ENCODE measurements at regions not wholly inside any gene's neighbourhood (a gene's known extent, or its start where the extent isn't known, plus 50 kb on each side); places are given as distances from the start of the nearest gene placed in this dataset.
"Not testable (repeated sequence)": the region's sequence is repeated elsewhere in the genome, so short reads cannot be mapped to it uniquely, and the experiment has no call there.

GRCh38 chr4:94038195-94038594 is 169.5 kb upstream of the SMARCAD1 start:
- Histone ChIP-seq H3K79me2 (ENCODE audit: insufficient read depth, low read length) (no peaks in the 10 kb centered on the region), H3K36me3 (ENCODE audit: insufficient read depth, low read length) (no peaks in the 10 kb centered on the region), H3K4me1 (ENCODE audit: insufficient read depth, low read length, poor library complexity, severe bottlenecking) (no peaks in the 10 kb centered on the region), H3K9me2 (replicated peaks; ENCODE audit: low read depth, low read length) (no peaks in the 10 kb centered on the region), H3K4me2 (ENCODE audit: low read depth, low read length, poor library complexity, severe bottlenecking) (no peak overlapping the region), H3K27me3 (ENCODE audit: insufficient read depth, low read length, poor library complexity, severe bottlenecking) (no peaks in the 10 kb centered on the region), H4K20me1 (ENCODE audit: insufficient read depth, low read length, poor library complexity, severe bottlenecking) (no peaks in the 10 kb centered on the region), H3K9me3 (ENCODE audit: insufficient read depth, low read depth, low read length) (no peaks in the 10 kb centered on the region), H3K4me3 (ENCODE audit: low read length, poor library complexity, severe bottlenecking) (no peak overlapping the region), H3K9ac (ENCODE audit: low read depth, low read length, poor library complexity, severe bottlenecking) (no peak overlapping the region), H2AFZ (ENCODE audit: low read length) (no peak overlapping the region), H3F3A (ENCODE audit: low read depth) (no peaks in the 10 kb centered on the region)
- TF ChIP-seq EZH2phosphoT487 (IDR thresholded peaks at IDR 0.05; ENCODE audit: borderline replicate concordance) (no peak), CTCF (conservative IDR thresholded peaks at IDR 0.05; ENCODE audit: low read length) (no peak)

- TF ChIP-seq CTCF (conservative IDR thresholded peaks at IDR 0.05; ENCODE audit: low read length) (no peak), EZH2phosphoT487 (IDR thresholded peaks at IDR 0.05; ENCODE audit: borderline replicate concordance) (no peak)
- H3K4me3 ChIP-seq (ENCODE audit: low read length, poor library complexity, severe bottlenecking): no peak overlapping the region
- no peak overlapping the region for H3K9ac ChIP-seq (ENCODE audit: low read depth, low read length, poor library complexity, severe bottlenecking)
- no peaks in the 10 kb centered on the region for H3K9me2 ChIP-seq (replicated peaks; ENCODE audit: low read depth, low read length)
- H2AFZ ChIP-seq (ENCODE audit: low read length): no peak overlapping the region
- H4K20me1 ChIP-seq (ENCODE audit: insufficient read depth, low read length, poor library complexity, severe bottlenecking): no peaks in the 10 kb centered on the region
- no peaks in the 10 kb centered on the region for H3K9me3 ChIP-seq (ENCODE audit: insufficient read depth, low read depth, low read length)
- no peaks in the 10 kb centered on the region for H3K4me1 ChIP-seq (ENCODE audit: insufficient read depth, low read length, poor library complexity, severe bottlenecking)
- no peaks in the 10 kb centered on the region for H3K36me3 ChIP-seq (ENCODE audit: insufficient read depth, low read length)
- H3K79me2 ChIP-seq (ENCODE audit: insufficient read depth, low read length): no peaks in the 10 kb centered on the region
- H3K27me3 ChIP-seq (ENCODE audit: insufficient read depth, low read length, poor library complexity, severe bottlenecking): no peaks in the 10 kb centered on the region
- no peaks in the 10 kb centered on the region for H3F3A ChIP-seq (ENCODE audit: low read depth)
- no peak overlapping the region for H3K4me2 ChIP-seq (ENCODE audit: low read depth, low read length, poor library complexity, severe bottlenecking)
Measured at GRCh38 chr4:94039226-94039625, 168.4 kb upstream of the SMARCAD1 start.

GRCh38 chr4:94044471-94044870 is 163.2 kb upstream of the SMARCAD1 start:
- H3K4me1 ChIP-seq (ENCODE audit: insufficient read depth, low read length, poor library complexity, severe bottlenecking); H3K4me3 ChIP-seq (ENCODE audit: low read length, poor library complexity, severe bottlenecking); H3K9me2 ChIP-seq (replicated peaks; ENCODE audit: low read depth, low read length); H3K9me3 ChIP-seq (ENCODE audit: insufficient read depth, low read depth, low read length); H3K79me2 ChIP-seq (ENCODE audit: insufficient read depth, low read length); H3K36me3 ChIP-seq (ENCODE audit: insufficient read depth, low read length); H3K27me3 ChIP-seq (ENCODE audit: insufficient read depth, low read length, poor library complexity, severe bottlenecking); H3F3A ChIP-seq (ENCODE audit: low read depth); H3K4me2 ChIP-seq (ENCODE audit: low read depth, low read length, poor library complexity, severe bottlenecking); H3K9ac ChIP-seq (ENCODE audit: low read depth, low read length, poor library complexity, severe bottlenecking); H2AFZ ChIP-seq (ENCODE audit: low read length); H4K20me1 ChIP-seq (ENCODE audit: insufficient read depth, low read length, poor library complexity, severe bottlenecking): not testable (repeated sequence)

GRCh38 chr4:94063084-94063483 is 144.6 kb upstream of the SMARCAD1 start:
- Histone ChIP-seq H3K36me3 (ENCODE audit: insufficient read depth, low read length) (no peaks in the 10 kb centered on the region), H3K27me3 (ENCODE audit: insufficient read depth, low read length, poor library complexity, severe bottlenecking) (no peaks in the 10 kb centered on the region), H3K9me2 (replicated peaks; ENCODE audit: low read depth, low read length) (no peaks in the 10 kb centered on the region), H3K9me3 (ENCODE audit: insufficient read depth, low read depth, low read length) (no peaks in the 10 kb centered on the region), H3K79me2 (ENCODE audit: insufficient read depth, low read length) (no peaks in the 10 kb centered on the region), H3K9ac (ENCODE audit: low read depth, low read length, poor library complexity, severe bottlenecking) (no peak overlapping the region), H3K4me3 (ENCODE audit: low read length, poor library complexity, severe bottlenecking) (no peak overlapping the region), H3K4me2 (ENCODE audit: low read depth, low read length, poor library complexity, severe bottlenecking) (no peak overlapping the region), H3K4me1 (ENCODE audit: insufficient read depth, low read length, poor library complexity, severe bottlenecking) (no peaks in the 10 kb centered on the region), H4K20me1 (ENCODE audit: insufficient read depth, low read length, poor library complexity, severe bottlenecking) (no peaks in the 10 kb centered on the region), H2AFZ (ENCODE audit: low read length) (no peak overlapping the region), H3F3A (ENCODE audit: low read depth) (no peaks in the 10 kb centered on the region)
- no peak for TF ChIP-seq EZH2phosphoT487 (IDR thresholded peaks at IDR 0.05; ENCODE audit: borderline replicate concordance)
- no peak for TF ChIP-seq CTCF (conservative IDR thresholded peaks at IDR 0.05; ENCODE audit: low read length)

Data from Loucy (cell line).